Neural cell (in vitro differentiated cells): ENCODE measurements at regions not wholly inside any gene's neighbourhood (a gene's known extent, or its start where the extent isn't known, plus 50 kb on each side); places are given as distances from the start of the nearest gene placed in this dataset.

Source experiments
- H2AFZ ChIP-seq: fragments of 200-600, 300-800 bp; sonication (generic), shearing (Covaris generic); 2 replicates; pipeline ENCODE4 v1.6.0; 2014; ENCODE audit warnings: low read depth, mild to moderate bottlenecking, antibody characterized with exemption, low read length, moderate library complexity
- H3F3A ChIP-seq: fragments of 200-600 bp; shearing (Covaris generic); 2 replicates; pipeline ENCODE4 v1.6.1; 2016; ENCODE audit warnings: mild to moderate bottlenecking, moderate library complexity, mixed read lengths, antibody characterized with exemption, low read length; ENCODE audit not compliant: insufficient read depth, poor library complexity, severe bottlenecking
- H3K27ac ChIP-seq: fragments of 200-600, 300-800 bp; sonication (generic), shearing (Covaris generic); 2 replicates; pipeline ENCODE4 v1.5.1; 2014; ENCODE audit warnings: mild to moderate bottlenecking, low read length, moderate library complexity
- H3K27me3 ChIP-seq: fragments of 300-800, 200-600 bp; sonication (generic), shearing (Covaris generic); 2 replicates; pipeline ENCODE4 v1.6.0; 2014; ENCODE audit warnings: mild to moderate bottlenecking, low read depth, low read length, moderate library complexity; ENCODE audit not compliant: insufficient read depth
- H3K36me3 ChIP-seq: fragments of 300-800, 200-600 bp; sonication (generic), shearing (Covaris generic); 2 replicates; pipeline ENCODE4 v1.5.1; 2014; ENCODE audit warnings: mild to moderate bottlenecking, antibody characterized with exemption, low read length, moderate library complexity; ENCODE audit not compliant: insufficient read depth
- H3K4me2 ChIP-seq: fragments of 300-800, 200-600 bp; sonication (generic), shearing (Covaris generic); 2 replicates; pipeline ENCODE4 v1.6.0; 2014; ENCODE audit warnings: mild to moderate bottlenecking, low read length
- H3K4me3 ChIP-seq: fragments of 300-800, 200-600 bp; sonication (generic), shearing (Covaris generic); 2 replicates; pipeline ENCODE4 v1.5.1; 2014; ENCODE audit warnings: mild to moderate bottlenecking, low read length, moderate library complexity
- H3K79me2 ChIP-seq: fragments of 200-600 bp; shearing (Covaris generic); replicated peaks from 2 replicates; pipeline ENCODE4 v1.6.0; 2014; ENCODE audit warnings: mild to moderate bottlenecking, low read length, moderate library complexity; ENCODE audit not compliant: insufficient read depth
- H3K9ac ChIP-seq: fragments of 300-800, 200-600 bp; sonication (generic), shearing (Covaris generic); 2 replicates; pipeline ENCODE4 v1.6.1; 2016; ENCODE audit warnings: mild to moderate bottlenecking, low read length, mixed read lengths
- H3K9me2 ChIP-seq: fragments of 200-600 bp; shearing (Covaris generic); 2 replicates; pipeline ENCODE4 v1.6.1; 2016; ENCODE audit warnings: mild to moderate bottlenecking, low read length, mixed read lengths; ENCODE audit not compliant: insufficient read depth
- H3K9me3 ChIP-seq: fragments of 200-600, 300-800 bp; sonication (generic), shearing (Covaris generic); 2 replicates; pipeline ENCODE4 v1.6.1; 2016; ENCODE audit warnings: mild to moderate bottlenecking, mixed run types, low read length, moderate library complexity, mixed read lengths
- H4K20me1 ChIP-seq: fragments of 200-600 bp; shearing (Covaris generic); 2 replicates; pipeline ENCODE4 v1.6.1; 2016; ENCODE audit warnings: mild to moderate bottlenecking, mixed run types; ENCODE audit not compliant: insufficient read depth
- CTCF ChIP-seq: fragments of 450-650 bp; IDR thresholded peaks from 2 replicates; pipeline ENCODE4 v1.5.1; 2014; ENCODE audit warnings: antibody characterized with exemption, mild to moderate bottlenecking, moderate library complexity; ENCODE audit not compliant: poor library complexity, severe bottlenecking
- EP300 ChIP-seq: fragments of 450-650 bp; conservative IDR thresholded peaks from 2 replicates; pipeline ENCODE4 v1.6.1; 2014; ENCODE audit warnings: antibody characterized with exemption, mild to moderate bottlenecking, moderate library complexity; ENCODE audit not compliant: poor library complexity, severe bottlenecking
- EZH2 ChIP-seq: fragments of 200-600, 300-800 bp; shearing (Covaris generic), sonication (generic); IDR thresholded peaks from 2 replicates; pipeline ENCODE4 v1.6.1; 2014; ENCODE audit warnings: antibody characterized with exemption, low read length, borderline replicate concordance, mild to moderate bottlenecking; ENCODE audit not compliant: insufficient read depth, poor library complexity, severe bottlenecking
- MXI1 ChIP-seq: fragments of 450-650 bp; conservative IDR thresholded peaks from 2 replicates; pipeline ENCODE4 v1.6.1; 2014; ENCODE audit warnings: antibody characterized with exemption, mild to moderate bottlenecking; ENCODE audit not compliant: poor library complexity, severe bottlenecking
- POLR2AphosphoS5 ChIP-seq: IDR thresholded peaks from 2 replicates; pipeline ENCODE4 v1.6.1; 2012
- RAD21 ChIP-seq: fragments of 450-650 bp; conservative IDR thresholded peaks from 2 replicates; pipeline ENCODE4 v1.6.1; 2014; ENCODE audit warnings: antibody characterized with exemption, mild to moderate bottlenecking, moderate library complexity
- SMC3 ChIP-seq: fragments of 450-650 bp; conservative IDR thresholded peaks from 2 replicates; pipeline ENCODE4 v1.6.1; 2014; ENCODE audit warnings: antibody characterized with exemption, mild to moderate bottlenecking, moderate library complexity; ENCODE audit not compliant: poor library complexity
- TAF1 ChIP-seq: IDR thresholded peaks from 2 replicates; pipeline ENCODE4 v1.6.1; 2012; ENCODE audit warnings: low read depth
- TF ChIP-seq, protein P1 (sequence below): IDR thresholded peaks from 2 replicates; pipeline ENCODE4 v1.6.1; 2012; ENCODE audit warnings: borderline replicate concordance

GRCh38 chr2:176579608-176580007, 310.4 kb downstream of the MTX2 start:
- H3F3A ChIP-seq, result no peaks in the 10 kb centered on the region
- H3K9me3 ChIP-seq, result no peaks in the 10 kb centered on the region
- no peaks in the 10 kb centered on the region for H4K20me1 ChIP-seq
- H3K36me3 ChIP-seq, result no peaks in the 10 kb centered on the region
- no peak overlapping the region for H3K4me3 ChIP-seq
- no peaks in the 10 kb centered on the region for H3K79me2 ChIP-seq
- no peak overlapping the region for H3K4me2 ChIP-seq
- no peaks in the 10 kb centered on the region for H3K27me3 ChIP-seq
- H3K9ac ChIP-seq, result no peak overlapping the region
- no peaks in the 10 kb centered on the region for H3K9me2 ChIP-seq
- no peak overlapping the region for H3K27ac ChIP-seq
- TF ChIP-seq MXI1, result no peak
- no peak for TF ChIP-seq EP300
- TF ChIP-seq POLR2AphosphoS5, result no peak
- no peak for TF ChIP-seq SMC3
- no peak overlapping the region for H2AFZ ChIP-seq

- no peaks in the 10 kb centered on the region for H3F3A ChIP-seq
- H3K4me3 ChIP-seq, result no peak overlapping the region
- H3K4me2 ChIP-seq, result no peak overlapping the region
- H3K9me3 ChIP-seq, result no peaks in the 10 kb centered on the region
- H4K20me1 ChIP-seq, result no peaks in the 10 kb centered on the region
- H3K9me2 ChIP-seq, result no peaks in the 10 kb centered on the region
- no peaks in the 10 kb centered on the region for H3K79me2 ChIP-seq
- H3K9ac ChIP-seq, result no peak overlapping the region
- H2AFZ ChIP-seq, result no peak overlapping the region
- TF ChIP-seq EP300 (peak; percentile 42), RAD21 (no peak)
- H3K36me3 ChIP-seq, result no peaks in the 10 kb centered on the region
- peak overlapping the region; percentile 42 for H3K27ac ChIP-seq
- H3K27me3 ChIP-seq, result no peaks in the 10 kb centered on the region
These were observed 312.4 kb downstream of the MTX2 start for GRCh38 chr2:176581557-176582165.

GRCh38 chr2:176582176-176582575, 312.9 kb downstream of the MTX2 start:
- H3F3A ChIP-seq, result no peaks in the 10 kb centered on the region

More at GRCh38 chr2:176582176-176582575, 312.9 kb downstream of the MTX2 start:
- TF ChIP-seq EP300 (no peak), EZH2 (no peak), SMC3 (no peak), POLR2AphosphoS5 (no peak), RAD21 (no peak), MXI1 (no peak), TAF1 (no peak), CTCF (no peak)
- TF ChIP-seq, protein P1, sequence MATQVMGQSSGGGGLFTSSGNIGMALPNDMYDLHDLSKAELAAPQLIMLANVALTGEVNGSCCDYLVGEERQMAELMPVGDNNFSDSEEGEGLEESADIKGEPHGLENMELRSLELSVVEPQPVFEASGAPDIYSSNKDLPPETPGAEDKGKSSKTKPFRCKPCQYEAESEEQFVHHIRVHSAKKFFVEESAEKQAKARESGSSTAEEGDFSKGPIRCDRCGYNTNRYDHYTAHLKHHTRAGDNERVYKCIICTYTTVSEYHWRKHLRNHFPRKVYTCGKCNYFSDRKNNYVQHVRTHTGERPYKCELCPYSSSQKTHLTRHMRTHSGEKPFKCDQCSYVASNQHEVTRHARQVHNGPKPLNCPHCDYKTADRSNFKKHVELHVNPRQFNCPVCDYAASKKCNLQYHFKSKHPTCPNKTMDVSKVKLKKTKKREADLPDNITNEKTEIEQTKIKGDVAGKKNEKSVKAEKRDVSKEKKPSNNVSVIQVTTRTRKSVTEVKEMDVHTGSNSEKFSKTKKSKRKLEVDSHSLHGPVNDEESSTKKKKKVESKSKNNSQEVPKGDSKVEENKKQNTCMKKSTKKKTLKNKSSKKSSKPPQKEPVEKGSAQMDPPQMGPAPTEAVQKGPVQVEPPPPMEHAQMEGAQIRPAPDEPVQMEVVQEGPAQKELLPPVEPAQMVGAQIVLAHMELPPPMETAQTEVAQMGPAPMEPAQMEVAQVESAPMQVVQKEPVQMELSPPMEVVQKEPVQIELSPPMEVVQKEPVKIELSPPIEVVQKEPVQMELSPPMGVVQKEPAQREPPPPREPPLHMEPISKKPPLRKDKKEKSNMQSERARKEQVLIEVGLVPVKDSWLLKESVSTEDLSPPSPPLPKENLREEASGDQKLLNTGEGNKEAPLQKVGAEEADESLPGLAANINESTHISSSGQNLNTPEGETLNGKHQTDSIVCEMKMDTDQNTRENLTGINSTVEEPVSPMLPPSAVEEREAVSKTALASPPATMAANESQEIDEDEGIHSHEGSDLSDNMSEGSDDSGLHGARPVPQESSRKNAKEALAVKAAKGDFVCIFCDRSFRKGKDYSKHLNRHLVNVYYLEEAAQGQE, result no peak
- Histone ChIP-seq H3K4me3 (no peak overlapping the region), H2AFZ (no peak overlapping the region), H3K4me2 (no peak overlapping the region), H3K9me2 (no peaks in the 10 kb centered on the region), H3K9me3 (no peaks in the 10 kb centered on the region), H3K36me3 (no peaks in the 10 kb centered on the region), H3K27me3 (no peaks in the 10 kb centered on the region), H3K27ac (peak overlapping the region; percentile 42), H3K79me2 (no peaks in the 10 kb centered on the region), H4K20me1 (no peaks in the 10 kb centered on the region), H3K9ac (no peak overlapping the region)
